BJ (cell line): ENCODE measurements at regions not wholly inside any gene's neighbourhood (a gene's known extent, or its start where the extent isn't known, plus 50 kb on each side); places are given as distances from the start of the nearest gene placed in this dataset.

ENCODE experiments used
- CTCF ChIA-PET: fragments of 350-600 bp; formaldehyde crosslinking; extraction: SDS; loops from one replicate; lab custom pipeline; 2021; ENCODE audit warnings: antibody characterized with exemption, inconsistent platforms; lab: Yijun Ruan, JAX
- POLR2A ChIA-PET: fragments of 300-600 bp; sonication (Branson Sonifier 250); formaldehyde crosslinking; extraction: SDS; loops from one replicate; lab custom pipeline; 2021; ENCODE audit warnings: antibody characterized with exemption; lab: Charles Lee
- DNase-seq: peaks from one replicate; pipeline ENCODE4 v3.0.0-alpha.2; 2011; ENCODE audit warnings: low read depth
- H3K27me3 ChIP-seq: 2 replicates; pipeline ENCODE4 v1.6.0; 2011; ENCODE audit warnings: low read length; ENCODE audit not compliant: control insufficient read depth, insufficient read depth
- H3K36me3 ChIP-seq: 2 replicates; pipeline ENCODE4 v1.5.1; 2011; ENCODE audit warnings: low read length; ENCODE audit not compliant: control insufficient read depth, insufficient read depth
- H3K4me3 ChIP-seq: 2 replicates; pipeline ENCODE4 v1.5.1; 2011; ENCODE audit warnings: low read depth, mild to moderate bottlenecking, control low read depth, low read length
- CTCF ChIP-seq: IDR thresholded peaks from 2 replicates; pipeline ENCODE4 v1.5.1; 2011; ENCODE audit warnings: low read depth, mild to moderate bottlenecking, control low read depth, inconsistent platforms, low read length, moderate library complexity; ENCODE audit not compliant: insufficient read depth

- TF ChIP-seq CTCF, result no peak
- ChIA-PET CTCF (interaction anchor here (0.9 kb wide), 1 partner anchor 79 kb away, joined by 3 read pairs; the partner anchor contains the start of gene PPM1J), POLR2A (no interaction called here)
- DNase-seq, result no peak
- H3K36me3 ChIP-seq, result no peaks in the 10 kb centered on the region
- no peak overlapping the region for H3K4me3 ChIP-seq
- no peaks in the 10 kb centered on the region for H3K27me3 ChIP-seq
Observed at GRCh38 chr1:112794654-112795239, 79.6 kb upstream of the PPM1J start.

GRCh38 chr1:112793631-112794565, 78.8 kb upstream of the PPM1J start:
- TF ChIP-seq CTCF, result no peak
- Histone ChIP-seq H3K36me3 (no peaks in the 10 kb centered on the region), H3K4me3 (no peak overlapping the region), H3K27me3 (no peaks in the 10 kb centered on the region)
- DNase-seq, result no peak
- POLR2A ChIA-PET, result no interaction called here
- CTCF ChIA-PET, result interaction anchor here (0.9 kb wide), 1 partner anchor 79 kb away, joined by 3 read pairs; the partner anchor contains the start of gene PPM1J

- POLR2A ChIA-PET, result no interaction called here
- no peak overlapping the region for H3K4me3 ChIP-seq
- DNase-seq, result no peak
- H3K36me3 ChIP-seq, result no peaks in the 10 kb centered on the region
- CTCF ChIA-PET, result interaction anchor here (0.9 to 2.1 kb wide), 4 partner anchors 9 to 281 kb away, joined by 3 to 11 read pairs (median 4); partner anchors contain the start of gene LRIG2
- no peaks in the 10 kb centered on the region for H3K27me3 ChIP-seq
- TF ChIP-seq CTCF, result no peak
Observed at GRCh38 chr1:112791723-112792104, 76.6 kb upstream of the PPM1J start.

- Histone ChIP-seq H3K36me3 (no peaks in the 10 kb centered on the region), H3K4me3 (no peak overlapping the region), H3K27me3 (no peaks in the 10 kb centered on the region)
- ChIA-PET POLR2A (no interaction called here), CTCF (interaction anchor here (0.9 to 2.1 kb wide), 6 partner anchors 10 to 282 kb away, joined by 3 to 11 read pairs (median 4); partner anchors contain the start of gene LRIG2)
- TF ChIP-seq CTCF, result no peak
- DNase-seq, result no peak
Observed at GRCh38 chr1:112790920-112791722, 76.0 kb upstream of the PPM1J start.
